K562 (cell line): ENCODE measurements at regions not wholly inside any gene's neighbourhood (a gene's known extent, or its start where the extent isn't known, plus 50 kb on each side); places are given as distances from the start of the nearest gene placed in this dataset.

Source experiments
- CTCF ChIP-seq, 3 experiments: IDR thresholded peaks in 2 of 3; conservative IDR thresholded peaks in 1 of 3; 2 replicates each; pipeline ENCODE4 v1.5.1; 2011 to 2012; ENCODE audit warnings: low read length in 3 of 3, mild to moderate bottlenecking in 3 of 3, control low read depth in 2 of 3, improper control_type of control experiment in 1 of 3, inconsistent platforms in 1 of 3, low read depth in 1 of 3, mixed read lengths in 1 of 3, moderate library complexity in 1 of 3; ENCODE audit not compliant: insufficient read depth in 2 of 3
- ERF ChIP-seq: fragments of 450-650 bp; formaldehyde crosslinking; IDR thresholded peaks from 2 replicates; pipeline ENCODE4 v1.4.0; 2020; ENCODE audit warnings: mild to moderate bottlenecking, mixed read lengths
- GABPB1 ChIP-seq: sonication (generic); formaldehyde crosslinking; IDR thresholded peaks from 2 replicates; pipeline ENCODE4 v1.8.0; 2022; ENCODE audit warnings: mild to moderate bottlenecking, missing genetic modification reagents
- SMC3 ChIP-seq: conservative IDR thresholded peaks from 2 replicates; pipeline ENCODE4 v1.6.1; 2011; ENCODE audit warnings: low read depth, low read length, improper control_type of control experiment; ENCODE audit not compliant: insufficient read depth
- YY1 ChIP-seq, 3 experiments: IDR thresholded peaks; 2 replicates each; pipeline ENCODE4 v1.6.1; 2011; ENCODE audit warnings: low read length in 2 of 3, mild to moderate bottlenecking in 2 of 3, moderate library complexity in 2 of 3, borderline replicate concordance in 1 of 3, control low read depth in 1 of 3, low read depth in 1 of 3; ENCODE audit not compliant: insufficient read depth in 3 of 3, insufficient replicate concordance in 2 of 3, control insufficient read depth in 1 of 3, insufficient read length in 1 of 3; ENCODE audit errors: extremely low read depth in 1 of 3
- TF ChIP-seq, protein P1 (sequence below), 2 experiments: fragments of 250-450 bp in 1 of 2; fragments of 450-650 bp in 1 of 2; sonication (Bioruptor Pico) in 1 of 2; IDR thresholded peaks; 2 replicates each; pipeline versions ENCODE4 v1.6.1 to v1.8.0; 2016 to 2021; ENCODE audit warnings: mild to moderate bottlenecking in 2 of 2, moderate library complexity in 2 of 2, missing compliant biosample characterization in 1 of 2, missing genetic modification characterization in 1 of 2

DNA sequence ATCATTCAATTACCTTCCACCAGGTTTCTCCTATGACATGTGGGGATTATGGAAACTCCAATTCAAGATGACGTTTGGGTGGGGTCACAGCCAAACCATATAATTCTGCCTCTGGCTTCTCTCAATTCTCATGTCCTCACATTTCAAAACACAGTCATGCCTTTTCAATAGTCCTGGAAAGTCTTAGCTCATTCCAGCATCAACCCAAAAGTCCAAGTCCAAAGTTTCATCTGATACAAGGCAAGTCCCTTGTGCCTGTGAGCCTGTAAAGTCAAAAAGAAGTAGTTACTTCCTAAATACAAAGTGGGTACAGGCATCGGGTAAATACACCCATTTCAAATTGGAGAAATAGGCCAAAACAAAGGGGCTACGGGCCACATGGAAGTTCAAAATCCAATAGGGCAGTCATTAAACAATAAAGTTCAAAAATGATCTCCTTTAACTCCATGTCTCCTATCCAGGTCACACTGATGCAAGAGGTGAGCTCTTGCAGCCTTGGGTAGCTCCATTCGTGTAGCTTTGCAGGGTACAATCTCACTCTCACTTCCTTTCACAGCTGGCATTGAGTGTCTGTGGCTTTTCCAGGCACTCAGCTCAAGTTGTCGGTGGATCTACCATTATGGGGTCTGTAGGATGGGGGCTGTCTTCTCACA is 112.9 kb downstream of the FCRL5 start:
- TF ChIP-seq SMC3 (no peak), CTCF (IDR thresholded peaks at IDR 0.05 in 2 of 3, conservative IDR thresholded peaks at IDR 0.05 in 1 of 3; ENCODE audit: insufficient read depth in 2 of 3, low read depth in 1 of 3, low read length in 3 of 3) (no peak), YY1 (IDR thresholded peaks at IDR 0.05; ENCODE audit: borderline replicate concordance in 1 of 3, control insufficient read depth in 1 of 3, extremely low read depth in 1 of 3, insufficient read depth in 3 of 3, insufficient read length in 1 of 3, insufficient replicate concordance in 2 of 3, low read depth in 1 of 3, low read length in 2 of 3) (no peak), ERF (CRISPR knock-in tag) (no peak), GABPB1 (CRISPR knock-in tag) (no peak)
- TF ChIP-seq, protein P1, sequence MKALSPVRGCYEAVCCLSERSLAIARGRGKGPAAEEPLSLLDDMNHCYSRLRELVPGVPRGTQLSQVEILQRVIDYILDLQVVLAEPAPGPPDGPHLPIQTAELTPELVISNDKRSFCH (CRISPR knock-in tag; IDR thresholded peaks at IDR 0.05): no peak
- TF ChIP-seq, protein P1 (tag; IDR thresholded peaks at IDR 0.05): no peak
